ENCODE measurements at regions not wholly inside any gene's neighbourhood (a gene's known extent, or its start where the extent isn't known, plus 50 kb on each side); places are given as distances from the start of the nearest gene placed in this dataset.

DNA sequence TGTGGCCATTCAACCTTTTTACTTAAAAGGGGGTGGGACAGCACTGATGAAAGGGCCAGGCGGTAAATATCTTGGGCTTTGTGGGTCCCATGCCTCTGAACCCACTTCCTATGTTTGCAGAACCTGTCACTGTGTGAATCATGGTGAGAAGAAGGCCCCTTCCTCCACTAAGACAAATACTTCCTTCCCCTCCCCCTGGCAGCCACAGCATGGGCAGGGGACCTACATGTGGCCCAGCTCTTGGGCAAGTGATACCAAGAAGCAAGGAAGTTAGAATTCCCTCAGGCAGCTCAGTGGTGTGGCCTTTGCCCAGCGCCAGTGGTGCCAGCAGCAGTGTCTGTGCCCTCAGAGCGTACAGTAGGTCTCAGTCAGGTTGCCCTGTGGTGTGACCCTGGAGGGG, 168.6 kb downstream of the TRIM33 start:
- Histone ChIP-seq H3K9me3 (ENCODE audit: severe bottlenecking) (no peaks in the 10 kb centered on the region), H3K27ac (no peak overlapping the region), H3K36me3 (no peaks in the 10 kb centered on the region), H3K27me3 (ENCODE audit: insufficient read depth, low read depth, severe bottlenecking) (no peaks in the 10 kb centered on the region), H3K4me3 (ENCODE audit: low read depth, low read length) (no peak overlapping the region)
- DNase-seq = no peak
- TF ChIP-seq, protein P1, sequence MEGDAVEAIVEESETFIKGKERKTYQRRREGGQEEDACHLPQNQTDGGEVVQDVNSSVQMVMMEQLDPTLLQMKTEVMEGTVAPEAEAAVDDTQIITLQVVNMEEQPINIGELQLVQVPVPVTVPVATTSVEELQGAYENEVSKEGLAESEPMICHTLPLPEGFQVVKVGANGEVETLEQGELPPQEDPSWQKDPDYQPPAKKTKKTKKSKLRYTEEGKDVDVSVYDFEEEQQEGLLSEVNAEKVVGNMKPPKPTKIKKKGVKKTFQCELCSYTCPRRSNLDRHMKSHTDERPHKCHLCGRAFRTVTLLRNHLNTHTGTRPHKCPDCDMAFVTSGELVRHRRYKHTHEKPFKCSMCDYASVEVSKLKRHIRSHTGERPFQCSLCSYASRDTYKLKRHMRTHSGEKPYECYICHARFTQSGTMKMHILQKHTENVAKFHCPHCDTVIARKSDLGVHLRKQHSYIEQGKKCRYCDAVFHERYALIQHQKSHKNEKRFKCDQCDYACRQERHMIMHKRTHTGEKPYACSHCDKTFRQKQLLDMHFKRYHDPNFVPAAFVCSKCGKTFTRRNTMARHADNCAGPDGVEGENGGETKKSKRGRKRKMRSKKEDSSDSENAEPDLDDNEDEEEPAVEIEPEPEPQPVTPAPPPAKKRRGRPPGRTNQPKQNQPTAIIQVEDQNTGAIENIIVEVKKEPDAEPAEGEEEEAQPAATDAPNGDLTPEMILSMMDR (IDR thresholded peaks at IDR 0.05; ENCODE audit: low read depth, low read length) = no peak

DNA sequence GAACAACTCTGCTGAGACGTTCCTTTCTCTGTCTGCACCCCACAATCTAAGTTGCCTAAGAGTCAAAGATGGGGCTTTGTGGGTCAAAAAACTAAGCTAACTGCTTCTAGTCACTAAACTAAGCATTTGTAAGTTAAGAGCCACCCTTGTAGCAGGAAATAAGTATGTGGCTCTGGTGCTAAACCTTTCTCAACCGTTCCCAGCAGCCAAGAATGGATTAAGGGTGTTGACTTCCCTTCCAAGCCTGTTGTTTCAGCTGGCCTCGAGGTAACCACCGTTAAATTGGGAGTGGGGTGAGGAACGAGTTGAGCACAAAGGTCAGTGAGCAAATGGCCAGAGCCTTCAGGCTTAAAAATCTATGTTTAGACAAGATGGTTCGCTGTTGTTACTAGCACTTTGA, 169.1 kb downstream of the TRIM33 start:
- Histone ChIP-seq H3K9me3 (ENCODE audit: severe bottlenecking) (no peaks in the 10 kb centered on the region), H3K27ac (no peak overlapping the region), H3K36me3 (no peaks in the 10 kb centered on the region), H3K27me3 (ENCODE audit: insufficient read depth, low read depth, severe bottlenecking) (no peaks in the 10 kb centered on the region), H3K4me3 (ENCODE audit: low read depth, low read length) (no peak overlapping the region)
- no peak for DNase-seq
- TF ChIP-seq, protein P1 (IDR thresholded peaks at IDR 0.05; ENCODE audit: low read depth, low read length) = no peak

DNA sequence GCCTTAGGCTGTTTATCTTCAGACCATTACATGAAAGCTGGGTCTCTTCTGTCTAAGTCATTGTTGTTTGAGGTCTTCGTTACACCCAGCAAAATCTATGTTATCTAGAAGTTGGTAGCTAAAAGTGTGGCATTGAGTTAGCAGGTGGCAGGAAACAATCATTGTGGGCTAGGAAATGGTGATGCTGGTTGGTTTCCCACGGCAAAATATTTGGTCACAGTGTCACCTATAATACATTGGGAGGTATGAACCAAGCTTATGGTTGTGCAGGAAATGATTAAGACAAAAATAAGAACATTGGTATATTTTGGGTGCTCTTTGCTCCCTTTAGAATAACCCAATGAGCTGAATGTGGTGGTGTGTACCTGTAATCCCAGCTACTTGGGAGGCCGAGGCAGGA, 169.7 kb downstream of the TRIM33 start:
- Histone ChIP-seq H3K27me3 (ENCODE audit: insufficient read depth, low read depth, severe bottlenecking) (no peaks in the 10 kb centered on the region), H3K9me3 (ENCODE audit: severe bottlenecking) (no peaks in the 10 kb centered on the region), H3K36me3 (no peaks in the 10 kb centered on the region), H3K27ac (no peak overlapping the region), H3K4me3 (ENCODE audit: low read depth, low read length) (no peak overlapping the region)
- DNase-seq = no peak
- TF ChIP-seq, protein P1 (IDR thresholded peaks at IDR 0.05; ENCODE audit: low read depth, low read length) = no peak

DNA sequence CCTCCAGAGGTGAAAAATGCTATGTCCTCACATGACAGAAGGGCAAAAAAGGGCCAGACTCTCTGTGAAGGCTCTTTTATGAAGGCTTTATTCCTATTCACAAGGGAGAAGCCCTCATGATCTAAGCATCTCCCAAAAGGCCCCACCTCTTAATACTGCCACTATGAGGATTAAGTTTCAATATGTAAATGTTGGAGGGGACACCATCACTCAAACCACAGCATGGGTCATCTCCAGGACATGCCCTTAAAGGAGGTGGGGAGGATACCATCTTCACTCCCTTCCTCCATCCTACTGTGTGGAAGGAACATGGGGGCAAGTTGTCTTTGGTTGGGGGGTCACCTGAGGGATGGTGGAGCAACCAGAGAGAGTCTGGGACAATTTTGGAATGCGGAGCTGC, 170.1 kb downstream of the TRIM33 start:
- no peak overlapping the region for H3K4me3 ChIP-seq (ENCODE audit: low read depth, low read length)
- H3K9me3 ChIP-seq (ENCODE audit: severe bottlenecking) = no peaks in the 10 kb centered on the region
- no peaks in the 10 kb centered on the region for H3K27me3 ChIP-seq (ENCODE audit: insufficient read depth, low read depth, severe bottlenecking)
- DNase-seq = no peak
- TF ChIP-seq, protein P1 (IDR thresholded peaks at IDR 0.05; ENCODE audit: low read depth, low read length) = no peak
- no peaks in the 10 kb centered on the region for H3K36me3 ChIP-seq
- no peak overlapping the region for H3K27ac ChIP-seq

DNA sequence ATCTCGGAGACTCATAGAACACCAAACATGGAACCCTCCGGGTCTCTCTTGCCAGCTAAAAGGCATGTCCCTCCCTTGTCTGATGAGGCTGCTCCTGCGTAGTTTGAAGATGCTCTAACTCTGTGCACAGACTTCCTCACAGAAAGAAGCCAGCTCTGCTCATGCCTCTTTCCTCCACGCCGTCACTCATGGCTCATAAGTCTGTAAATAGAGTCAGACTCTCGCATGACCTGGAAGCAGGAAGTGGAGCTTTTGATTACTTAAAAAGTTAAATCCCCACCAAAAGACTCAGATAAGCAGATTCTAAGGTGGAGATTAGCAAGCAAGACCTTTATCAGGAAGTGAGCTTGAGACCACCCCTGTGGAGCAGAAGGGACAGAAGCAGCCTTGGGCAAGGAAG, 171.6 kb downstream of the TRIM33 start:
- TF ChIP-seq, protein P1 (IDR thresholded peaks at IDR 0.05; ENCODE audit: low read depth, low read length) = no peak
- no peaks in the 10 kb centered on the region for H3K27me3 ChIP-seq (ENCODE audit: insufficient read depth, low read depth, severe bottlenecking)

DNA sequence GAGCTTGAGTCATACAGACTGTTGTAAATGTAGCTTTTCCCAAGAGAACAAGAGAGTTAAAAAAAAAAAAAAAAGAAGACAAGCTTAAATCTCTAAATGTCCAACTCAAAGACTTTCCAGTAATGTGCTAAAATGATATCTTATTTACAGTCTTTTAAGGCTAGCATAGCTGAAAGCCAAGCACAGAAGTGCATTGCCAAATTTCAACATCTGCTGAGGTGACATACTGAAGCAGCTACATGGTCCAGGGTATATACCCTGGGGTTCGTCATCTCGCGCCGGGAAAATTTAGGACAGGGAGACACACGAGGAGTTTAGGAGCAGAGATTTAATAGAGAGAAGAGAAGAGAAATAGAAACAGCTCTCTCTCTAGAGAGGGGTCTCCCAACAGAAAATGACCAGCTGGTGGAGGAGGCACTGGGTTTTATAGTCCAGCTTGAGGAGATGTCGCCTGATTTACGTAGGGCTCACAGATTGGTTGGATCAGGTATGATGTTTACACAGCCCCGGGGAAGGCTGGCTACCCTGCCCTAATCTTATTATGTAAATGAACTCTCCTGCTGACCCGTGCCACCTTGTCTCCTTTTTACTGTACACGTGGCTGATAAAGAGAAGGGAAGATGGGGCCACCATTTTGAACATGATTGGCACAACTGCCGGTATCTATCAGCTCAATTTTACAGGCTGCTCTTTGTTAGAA, 172.7 kb downstream of the TRIM33 start:
- no peak overlapping the region for H3K4me3 ChIP-seq (ENCODE audit: low read depth, low read length)
- DNase-seq = peak; percentile 62

More for the DNA sequence above, 171.6 kb downstream of the TRIM33 start:
- Histone ChIP-seq H3K27ac (no peak overlapping the region), H3K9me3 (ENCODE audit: severe bottlenecking) (no peaks in the 10 kb centered on the region), H3K36me3 (no peaks in the 10 kb centered on the region), H3K4me3 (ENCODE audit: low read depth, low read length) (no peak overlapping the region)
- peak; percentile 33 for DNase-seq

More for the DNA sequence above, 172.7 kb downstream of the TRIM33 start:
- Histone ChIP-seq H3K36me3 (no peaks in the 10 kb centered on the region), H3K27me3 (ENCODE audit: insufficient read depth, low read depth, severe bottlenecking) (no peaks in the 10 kb centered on the region), H3K27ac (no peak overlapping the region), H3K9me3 (ENCODE audit: severe bottlenecking) (no peaks in the 10 kb centered on the region)
- TF ChIP-seq, protein P1 (IDR thresholded peaks at IDR 0.05; ENCODE audit: low read depth, low read length) = no peak
